Tibial artery (tissue), 4 donors: ENCODE measurements at regions not wholly inside any gene's neighbourhood (a gene's known extent, or its start where the extent isn't known, plus 50 kb on each side); places are given as distances from the start of the nearest gene placed in this dataset.

ENCODE experiments used
- DNase-seq, 2 donors: peaks; one replicate each; pipeline ENCODE4 v3.0.0-alpha.2; 2019
- H3K27ac ChIP-seq, 2 donors: fragments of 200-600 bp; sonication (generic) in 1 of 2; 1 replicate in 1 of 2; 2 replicates in 1 of 2; pipeline ENCODE4 v1.5.1; 2018 to 2019; ENCODE audit warnings: mild to moderate bottlenecking in 1 of 2
- H3K27me3 ChIP-seq, 2 donors: fragments of 200-600 bp; sonication (generic) in 1 of 2; one replicate each; pipeline versions ENCODE4 v1.5.1 to v1.6.0; 2016 to 2019
- H3K36me3 ChIP-seq, 3 donors: fragments of 200-600 bp; sonication (generic) in 2 of 3; one replicate each; pipeline ENCODE4 v1.5.1; 2016 to 2019; ENCODE audit warnings: mild to moderate bottlenecking in 2 of 3
- H3K4me1 ChIP-seq, 4 donors: fragments of 200-600 bp; sonication (generic) in 2 of 4; 1 replicate in 3 of 4; 2 replicates in 1 of 4; pipeline ENCODE4 v1.5.1; 2016 to 2019
- H3K4me3 ChIP-seq, 2 donors: fragments of 200-600 bp; sonication (generic) in 1 of 2; 1 replicate in 1 of 2; 2 replicates in 1 of 2; pipeline ENCODE4 v1.5.1; 2018 to 2019; ENCODE audit warnings: mild to moderate bottlenecking in 2 of 2
- H3K9me3 ChIP-seq, 3 donors: fragments of 200-600 bp; sonication (generic) in 1 of 3; one replicate each; pipeline ENCODE4 v1.5.1; 2016 to 2019
- intact Hi-C: fragments of 100-400 bp; cut with DNase I; formaldehyde crosslinking; loops from one replicate; pipeline ENCODE4 v1.15.0; 2023; ENCODE audit warnings: low total_unique reads
- TF ChIP-seq, protein P1 (sequence below), 2 experiments: fragments of 200-600 bp in 1 of 2; fragments of 450-650 bp in 1 of 2; IDR thresholded peaks; one replicate each; pipeline ENCODE4 v1.5.1; 2017 to 2019; ENCODE audit warnings: antibody characterized with exemption in 2 of 2, mild to moderate bottlenecking in 1 of 2, moderate library complexity in 1 of 2

- Histone ChIP-seq H3K27ac (no peak overlapping the region), H3K9me3 (no peaks in the 10 kb centered on the region), H3K4me1 (peaks cover 0 to 20% (median 6%) of the 10 kb centered on the region in 4 donors), H3K4me3 (no peak overlapping the region), H3K36me3 (no peaks in the 10 kb centered on the region), H3K27me3 (no peaks in the 10 kb centered on the region)
- DNase-seq = no peak
- intact Hi-C loops = no loop called here
- TF ChIP-seq, protein P1, sequence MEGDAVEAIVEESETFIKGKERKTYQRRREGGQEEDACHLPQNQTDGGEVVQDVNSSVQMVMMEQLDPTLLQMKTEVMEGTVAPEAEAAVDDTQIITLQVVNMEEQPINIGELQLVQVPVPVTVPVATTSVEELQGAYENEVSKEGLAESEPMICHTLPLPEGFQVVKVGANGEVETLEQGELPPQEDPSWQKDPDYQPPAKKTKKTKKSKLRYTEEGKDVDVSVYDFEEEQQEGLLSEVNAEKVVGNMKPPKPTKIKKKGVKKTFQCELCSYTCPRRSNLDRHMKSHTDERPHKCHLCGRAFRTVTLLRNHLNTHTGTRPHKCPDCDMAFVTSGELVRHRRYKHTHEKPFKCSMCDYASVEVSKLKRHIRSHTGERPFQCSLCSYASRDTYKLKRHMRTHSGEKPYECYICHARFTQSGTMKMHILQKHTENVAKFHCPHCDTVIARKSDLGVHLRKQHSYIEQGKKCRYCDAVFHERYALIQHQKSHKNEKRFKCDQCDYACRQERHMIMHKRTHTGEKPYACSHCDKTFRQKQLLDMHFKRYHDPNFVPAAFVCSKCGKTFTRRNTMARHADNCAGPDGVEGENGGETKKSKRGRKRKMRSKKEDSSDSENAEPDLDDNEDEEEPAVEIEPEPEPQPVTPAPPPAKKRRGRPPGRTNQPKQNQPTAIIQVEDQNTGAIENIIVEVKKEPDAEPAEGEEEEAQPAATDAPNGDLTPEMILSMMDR (IDR thresholded peaks at IDR 0.05) = no peak
Observed at GRCh38 chr2:121021685-121022084, 263.3 kb downstream of the TFCP2L1 start.

DNA sequence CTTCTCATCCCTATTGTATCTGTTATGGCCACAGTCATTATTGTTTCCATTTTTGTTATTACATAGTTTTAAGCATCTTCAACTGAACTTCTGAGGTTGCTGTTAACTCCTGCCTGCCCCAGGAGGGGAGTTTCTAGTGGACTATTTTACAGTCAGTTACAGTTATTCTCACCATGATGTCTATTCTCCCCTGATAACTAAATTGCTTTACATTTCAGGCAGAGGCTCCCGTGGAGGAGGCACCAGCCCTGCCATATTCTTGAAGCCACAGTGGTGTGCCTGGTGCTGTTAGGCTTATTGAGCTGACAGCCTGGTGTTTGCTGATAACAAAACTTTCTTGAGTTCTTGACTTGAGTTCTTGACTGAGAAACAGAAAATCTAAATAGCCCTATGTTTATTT is 256.4 kb downstream of the TFCP2L1 start:
- H3K9me3 ChIP-seq = no peaks in the 10 kb centered on the region

DNA sequence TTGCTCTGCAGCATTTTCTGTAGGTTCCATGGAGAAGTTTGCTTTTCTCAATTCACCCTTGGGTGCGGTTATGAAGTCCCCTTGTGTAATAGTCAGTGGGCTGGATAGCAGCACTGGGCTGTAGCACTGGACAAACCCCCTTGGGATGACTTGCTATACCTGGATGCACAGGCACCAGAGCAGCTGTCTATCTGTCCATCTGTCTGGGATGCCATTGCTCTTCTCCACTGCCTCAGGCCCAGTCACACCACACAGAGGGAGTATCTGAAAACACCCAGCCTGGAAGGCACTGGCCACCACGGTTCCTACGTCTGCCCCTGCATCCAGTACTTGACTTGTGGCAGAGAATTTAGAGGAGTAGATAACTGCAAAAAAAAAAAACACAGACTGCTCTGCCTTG is 254.5 kb downstream of the TFCP2L1 start:
- H3K4me1 ChIP-seq = no peaks in the 10 kb centered on the region
- peaks cover 0 to 13% of the 10 kb centered on the region in 2 donors for H3K27me3 ChIP-seq
- no peaks in the 10 kb centered on the region for H3K36me3 ChIP-seq
- no peak overlapping the region for H3K27ac ChIP-seq
- H3K4me3 ChIP-seq = no peak overlapping the region
- TF ChIP-seq, protein P1 (IDR thresholded peaks at IDR 0.05) = no peak
- H3K9me3 ChIP-seq = no peaks in the 10 kb centered on the region
- no peak for DNase-seq
- intact Hi-C loops = no loop called here

More for the DNA sequence above, 256.4 kb downstream of the TFCP2L1 start:
- Histone ChIP-seq H3K4me1 (no peaks in the 10 kb centered on the region), H3K27me3 (peaks cover 0 to 13% of the 10 kb centered on the region in 2 donors), H3K4me3 (no peak overlapping the region), H3K27ac (no peak overlapping the region), H3K36me3 (no peaks in the 10 kb centered on the region)
- TF ChIP-seq, protein P1 (IDR thresholded peaks at IDR 0.05) = no peak
- no peak for DNase-seq
- intact Hi-C loops = no loop called here

DNA sequence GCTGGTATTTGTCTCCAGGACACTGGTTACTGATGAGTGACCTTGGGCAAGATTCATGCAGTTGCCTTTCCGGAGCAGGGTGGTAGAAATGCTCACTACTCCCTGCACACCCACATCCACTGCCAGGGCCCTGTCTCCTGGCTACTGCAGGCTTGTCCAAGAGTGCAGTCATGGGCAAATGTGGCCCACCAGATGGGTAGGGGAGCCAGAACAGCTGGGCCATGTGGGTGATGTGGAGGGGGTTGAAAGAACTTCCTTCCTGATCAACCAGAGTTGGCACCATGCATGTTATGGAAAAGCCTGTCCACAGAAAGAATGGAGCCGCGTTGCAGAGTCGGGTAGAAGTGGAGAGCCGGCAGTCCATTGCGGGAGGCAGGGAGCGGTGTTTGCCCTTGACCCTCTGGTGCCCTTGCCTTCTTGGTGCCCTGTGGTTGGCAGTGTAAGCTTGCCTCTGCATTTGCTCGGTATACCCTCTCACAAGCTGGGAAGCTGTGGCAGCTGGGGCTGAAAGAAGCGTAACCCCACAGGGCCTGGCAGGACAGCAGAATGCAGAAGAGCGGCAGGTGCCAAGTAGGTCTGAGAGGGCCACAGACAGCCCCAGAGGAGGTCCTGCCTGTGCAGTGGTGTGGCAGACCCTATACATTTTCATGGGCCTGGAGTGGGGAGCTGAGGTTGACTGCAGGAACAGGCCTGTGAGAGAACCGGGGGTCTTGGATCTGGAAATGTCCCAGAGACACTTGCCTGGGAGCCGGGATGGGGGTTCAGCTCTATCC is 253.2 kb downstream of the TFCP2L1 start:
- intact Hi-C loops = no loop called here
- H3K27ac ChIP-seq = no peak overlapping the region
- peaks cover 0 to 13% of the 10 kb centered on the region in 2 donors for H3K27me3 ChIP-seq
- H3K4me3 ChIP-seq = no peak overlapping the region
- H3K4me1 ChIP-seq = no peaks in the 10 kb centered on the region
- no peaks in the 10 kb centered on the region for H3K36me3 ChIP-seq
- no peaks in the 10 kb centered on the region for H3K9me3 ChIP-seq
- TF ChIP-seq, protein P1 (IDR thresholded peaks at IDR 0.05) = no peak
- no peak for DNase-seq

DNA sequence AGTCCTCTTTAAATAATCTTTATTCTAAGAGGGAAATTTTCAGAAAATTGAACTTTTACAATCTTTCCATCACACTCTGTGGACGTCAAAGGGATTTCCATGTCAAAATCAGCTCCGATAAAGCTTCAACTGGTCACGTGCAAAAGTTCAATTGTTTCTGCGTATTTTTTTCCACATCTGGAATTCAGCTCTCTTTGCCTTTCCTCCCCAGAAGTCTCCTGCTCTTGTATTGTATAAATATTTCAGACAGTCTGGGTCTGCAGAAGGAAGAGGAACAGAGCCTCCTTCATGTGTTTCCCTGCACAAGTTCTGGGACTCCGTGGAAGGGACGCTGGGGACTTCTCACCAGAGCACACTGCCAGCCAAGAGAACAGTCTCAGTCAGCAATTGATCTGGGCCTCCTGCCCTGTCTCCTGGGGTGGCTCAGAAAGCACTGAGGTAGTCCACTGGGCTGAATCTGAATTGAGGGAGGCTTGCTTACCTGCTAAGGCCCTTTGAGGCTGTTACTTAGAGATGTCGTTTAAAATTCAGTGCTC is 251.5 kb downstream of the TFCP2L1 start:
- TF ChIP-seq, protein P1 (IDR thresholded peaks at IDR 0.05) = no peak
- intact Hi-C loops = no loop called here
- Histone ChIP-seq H3K36me3 (no peaks in the 10 kb centered on the region), H3K4me3 (no peak overlapping the region), H3K4me1 (peaks cover 0 to 4% (median 2%) of the 10 kb centered on the region in 4 donors), H3K9me3 (no peaks in the 10 kb centered on the region), H3K27ac (no peak overlapping the region), H3K27me3 (peaks cover 0 to 13% of the 10 kb centered on the region in 2 donors)
- DNase-seq = no peak
